ENCODE measurements at regions not wholly inside any gene's neighbourhood (a gene's known extent, or its start where the extent isn't known, plus 50 kb on each side); places are given as distances from the start of the nearest gene placed in this dataset.
"Not testable (repeated sequence)": the region's sequence is repeated elsewhere in the genome, so short reads cannot be mapped to it uniquely, and the experiment has no call there.

DNA sequence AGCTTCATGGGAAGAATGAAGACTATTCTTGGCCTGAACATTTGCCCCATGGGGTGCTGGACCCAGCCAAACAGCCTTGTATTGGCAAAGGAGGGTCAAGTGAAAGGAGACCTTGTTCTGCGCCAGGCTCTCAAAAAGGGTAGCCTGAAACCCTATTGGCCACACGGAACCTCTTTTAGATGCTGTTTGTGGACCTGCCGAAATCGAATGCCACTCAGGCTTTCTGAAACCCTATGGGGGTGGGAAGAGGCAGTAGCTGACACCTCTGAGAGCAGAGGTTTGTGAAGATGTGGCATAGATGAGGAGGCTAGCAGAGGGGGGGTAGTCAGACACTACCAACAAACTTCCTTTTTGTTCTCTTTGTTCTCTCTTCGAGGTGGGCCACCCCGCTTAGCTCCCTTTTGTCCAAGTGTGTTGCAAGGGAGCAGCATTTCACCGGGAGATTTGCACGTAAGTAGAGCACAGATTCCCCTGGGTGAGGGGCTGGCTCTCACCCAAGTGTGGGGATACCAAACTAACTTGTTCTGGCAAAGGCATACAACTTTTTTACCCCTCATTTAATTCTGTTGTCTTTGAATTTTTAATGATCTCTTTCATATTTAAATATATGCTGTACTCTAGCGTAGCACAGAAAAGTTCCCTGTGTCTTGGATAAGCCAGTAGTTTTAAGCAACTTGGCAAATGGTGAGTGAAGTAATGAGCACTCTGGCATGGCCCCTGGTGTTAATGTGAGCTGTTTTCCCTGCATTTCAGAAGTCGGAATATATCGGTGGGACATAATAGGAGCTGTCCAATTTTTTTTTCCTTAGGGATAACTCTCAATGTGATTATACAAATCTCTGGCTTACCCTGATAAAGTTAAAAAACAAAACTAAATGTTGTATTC is 107.7 kb downstream of the SEPTIN7 start:
- Histone ChIP-seq H3K9ac (no peak overlapping the region), H3K27ac (no peak overlapping the region), H3K79me2 (ENCODE audit: low read depth) (no peaks in the 10 kb centered on the region), H3K9me3 (ENCODE audit: low read depth) (no peaks in the 10 kb centered on the region), H4K20me1 (ENCODE audit: low read depth) (no peaks in the 10 kb centered on the region), H3K27me3 (no peaks in the 10 kb centered on the region), H2AFZ (replicated peaks) (no peak overlapping the region), H3K4me3 (no peak overlapping the region), H3K36me3 (peaks cover 9% of the 10 kb centered on the region), H3K4me1 (peaks cover 15% of the 10 kb centered on the region), H3K4me2 (peak overlapping the region; percentile 55), H3F3A (ENCODE audit: low read depth) (peaks cover 18% of the 10 kb centered on the region)
- no peak overlapping the region for H3K4me3 Mint-ChIP-seq
- H3K9me3 Mint-ChIP-seq, result no peaks in the 10 kb centered on the region
- peaks cover 14% of the 10 kb centered on the region for H3K4me1 Mint-ChIP-seq
- peak; percentile 5 for DNase-seq (ENCODE audit: low spot score)
- no peak overlapping the region for H3K27ac Mint-ChIP-seq
- no peak for TF ChIP-seq EZH2phosphoT487 (IDR thresholded peaks at IDR 0.05)
- TF ChIP-seq, protein P1, sequence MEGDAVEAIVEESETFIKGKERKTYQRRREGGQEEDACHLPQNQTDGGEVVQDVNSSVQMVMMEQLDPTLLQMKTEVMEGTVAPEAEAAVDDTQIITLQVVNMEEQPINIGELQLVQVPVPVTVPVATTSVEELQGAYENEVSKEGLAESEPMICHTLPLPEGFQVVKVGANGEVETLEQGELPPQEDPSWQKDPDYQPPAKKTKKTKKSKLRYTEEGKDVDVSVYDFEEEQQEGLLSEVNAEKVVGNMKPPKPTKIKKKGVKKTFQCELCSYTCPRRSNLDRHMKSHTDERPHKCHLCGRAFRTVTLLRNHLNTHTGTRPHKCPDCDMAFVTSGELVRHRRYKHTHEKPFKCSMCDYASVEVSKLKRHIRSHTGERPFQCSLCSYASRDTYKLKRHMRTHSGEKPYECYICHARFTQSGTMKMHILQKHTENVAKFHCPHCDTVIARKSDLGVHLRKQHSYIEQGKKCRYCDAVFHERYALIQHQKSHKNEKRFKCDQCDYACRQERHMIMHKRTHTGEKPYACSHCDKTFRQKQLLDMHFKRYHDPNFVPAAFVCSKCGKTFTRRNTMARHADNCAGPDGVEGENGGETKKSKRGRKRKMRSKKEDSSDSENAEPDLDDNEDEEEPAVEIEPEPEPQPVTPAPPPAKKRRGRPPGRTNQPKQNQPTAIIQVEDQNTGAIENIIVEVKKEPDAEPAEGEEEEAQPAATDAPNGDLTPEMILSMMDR (IDR thresholded peaks at IDR 0.05), result no peak
- no peak for TF ChIP-seq EZH2 (IDR thresholded peaks at IDR 0.05)
- H3K36me3 Mint-ChIP-seq, result no peaks in the 10 kb centered on the region
- peaks cover 4% of the 10 kb centered on the region for H3K27me3 Mint-ChIP-seq (ENCODE audit: insufficient read depth, low read depth)

DNA sequence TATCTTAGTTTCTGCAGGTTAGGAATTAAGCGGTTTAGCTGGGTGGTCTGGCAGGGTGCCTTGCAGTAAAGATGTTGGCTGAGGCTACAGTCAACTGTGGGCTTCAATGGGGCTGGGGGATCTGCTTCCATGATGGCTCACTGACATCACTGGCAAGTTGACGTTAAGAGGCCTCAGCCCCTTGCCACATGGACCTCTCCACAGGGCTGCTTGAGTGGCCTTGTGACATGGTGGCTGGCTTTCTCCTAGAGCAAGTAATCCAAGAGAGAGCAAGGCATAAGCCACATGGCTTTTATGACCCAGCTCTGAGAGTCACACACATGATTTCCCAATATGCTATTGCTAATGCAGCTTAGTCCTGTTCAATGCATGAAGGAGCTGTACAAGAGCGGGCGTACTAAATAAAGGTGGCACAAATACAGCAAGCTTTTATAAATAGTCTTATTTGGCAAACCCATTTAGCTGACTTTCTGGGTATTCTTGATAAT is 109.1 kb downstream of the SEPTIN7 start:
- no peaks in the 10 kb centered on the region for H3K36me3 Mint-ChIP-seq
- peak overlapping the region; percentile 25 for H3K27ac Mint-ChIP-seq
- H3K27me3 Mint-ChIP-seq (ENCODE audit: insufficient read depth, low read depth), result peaks cover 4% of the 10 kb centered on the region
- TF ChIP-seq EZH2 (IDR thresholded peaks at IDR 0.05), result no peak
- TF ChIP-seq, protein P1 (IDR thresholded peaks at IDR 0.05), result no peak
- no peak for TF ChIP-seq EZH2phosphoT487 (IDR thresholded peaks at IDR 0.05)
- Histone ChIP-seq H3F3A (ENCODE audit: low read depth) (peaks cover 18% of the 10 kb centered on the region), H2AFZ (replicated peaks) (no peak overlapping the region), H3K36me3 (peaks cover 1% of the 10 kb centered on the region), H3K79me2 (ENCODE audit: low read depth) (no peaks in the 10 kb centered on the region), H3K4me1 (peaks cover 15% of the 10 kb centered on the region), H3K27me3 (no peaks in the 10 kb centered on the region), H3K9me3 (ENCODE audit: low read depth) (no peaks in the 10 kb centered on the region), H3K4me2 (no peak overlapping the region), H3K9ac (no peak overlapping the region), H3K27ac (no peak overlapping the region), H4K20me1 (ENCODE audit: low read depth) (no peaks in the 10 kb centered on the region), H3K4me3 (no peak overlapping the region)
- peaks cover 14% of the 10 kb centered on the region for H3K4me1 Mint-ChIP-seq
- DNase-seq (ENCODE audit: low spot score), result no peak
- no peaks in the 10 kb centered on the region for H3K9me3 Mint-ChIP-seq
- H3K4me3 Mint-ChIP-seq, result no peak overlapping the region

DNA sequence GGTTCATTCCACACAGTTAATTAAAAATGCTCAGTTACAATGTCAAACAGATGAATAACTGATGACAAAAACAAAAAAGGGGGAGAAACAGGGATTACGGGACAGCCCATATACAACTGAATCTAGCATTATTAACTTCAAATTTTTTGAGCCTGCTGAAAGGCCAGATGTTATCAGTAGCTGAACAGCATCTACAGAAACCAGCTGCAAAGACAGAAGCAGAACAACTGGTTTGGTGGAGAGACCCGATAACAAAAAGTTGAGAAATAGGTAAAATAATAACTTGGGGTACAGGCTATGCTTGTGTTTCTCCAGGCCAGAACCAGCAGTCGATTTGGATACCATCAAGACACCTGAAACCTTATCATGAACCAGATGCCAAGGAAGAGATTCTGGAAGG is 109.8 kb downstream of the SEPTIN7 start:
- H2AFZ ChIP-seq (replicated peaks); H3K36me3 Mint-ChIP-seq; H3K27me3 ChIP-seq; H3K79me2 ChIP-seq (ENCODE audit: low read depth); H3K9me3 Mint-ChIP-seq; H3K36me3 ChIP-seq; H3K4me3 ChIP-seq; H3K9me3 ChIP-seq (ENCODE audit: low read depth); H3K4me2 ChIP-seq; H3K27me3 Mint-ChIP-seq (ENCODE audit: insufficient read depth, low read depth); H3K27ac Mint-ChIP-seq; H4K20me1 ChIP-seq (ENCODE audit: low read depth); H3K4me3 Mint-ChIP-seq; H3K9ac ChIP-seq; DNase-seq (ENCODE audit: low spot score); H3K27ac ChIP-seq: not testable (repeated sequence)
- H3K4me1 ChIP-seq, result peaks cover 15% of the 10 kb centered on the region
- H3F3A ChIP-seq (ENCODE audit: low read depth), result peaks cover 18% of the 10 kb centered on the region
- H3K4me1 Mint-ChIP-seq, result peaks cover 14% of the 10 kb centered on the region

DNA sequence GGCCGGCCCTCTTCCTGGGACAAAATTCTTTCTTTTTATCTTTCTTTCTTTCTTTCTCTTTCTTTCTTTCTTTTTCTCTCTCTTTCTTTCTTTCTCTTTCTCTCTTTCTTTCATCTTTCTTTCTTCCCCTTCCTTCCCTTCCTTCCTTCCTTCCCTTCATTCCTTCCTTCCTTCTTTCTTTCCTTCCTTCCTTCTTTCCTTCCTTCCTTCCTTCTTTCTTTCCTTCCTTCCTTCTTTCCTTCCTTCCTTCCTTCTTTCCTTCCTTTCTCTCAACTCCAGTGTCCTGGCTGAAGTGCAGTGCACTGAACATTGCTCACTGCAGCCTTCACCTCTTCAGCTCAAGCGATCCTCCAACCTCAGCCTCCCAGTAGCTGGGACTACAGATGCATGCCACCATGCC is 112.5 kb downstream of the SEPTIN7 start:
- not testable (repeated sequence) for H3K27me3 Mint-ChIP-seq (ENCODE audit: insufficient read depth, low read depth); H3K27ac Mint-ChIP-seq
- H3K4me1 Mint-ChIP-seq, result peaks cover 12% of the 10 kb centered on the region

DNA sequence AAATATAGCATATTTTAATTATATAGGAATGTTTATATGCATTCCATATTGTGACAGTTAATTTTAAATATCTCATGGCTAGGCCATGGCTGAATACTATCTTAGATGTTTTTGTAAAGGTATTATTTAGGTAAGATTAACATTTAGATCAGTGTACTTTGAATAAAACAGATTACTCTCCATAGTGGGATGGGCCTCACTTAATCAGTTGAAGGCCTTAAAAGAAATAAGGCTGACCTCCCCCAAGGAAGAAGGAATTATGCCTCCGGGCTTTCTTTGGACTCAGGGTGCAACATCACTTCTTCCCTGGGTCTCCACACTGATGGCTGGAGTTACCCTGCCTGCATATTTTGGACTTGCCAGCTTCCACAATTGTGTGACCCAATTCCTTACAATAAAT is 113.4 kb downstream of the SEPTIN7 start:
- not testable (repeated sequence) for H3K27ac ChIP-seq; H3K4me1 ChIP-seq; H2AFZ ChIP-seq (replicated peaks); H3K4me1 Mint-ChIP-seq; H3K36me3 Mint-ChIP-seq; H4K20me1 ChIP-seq (ENCODE audit: low read depth); H3K4me3 Mint-ChIP-seq; H3K36me3 ChIP-seq; H3K9ac ChIP-seq; H3K79me2 ChIP-seq (ENCODE audit: low read depth); H3K27ac Mint-ChIP-seq; H3K27me3 Mint-ChIP-seq (ENCODE audit: insufficient read depth, low read depth); H3K9me3 ChIP-seq (ENCODE audit: low read depth); H3K4me3 ChIP-seq; DNase-seq (ENCODE audit: low spot score); H3K9me3 Mint-ChIP-seq; H3K27me3 ChIP-seq; H3K4me2 ChIP-seq; H3F3A ChIP-seq (ENCODE audit: low read depth)

More for the DNA sequence above, 112.5 kb downstream of the SEPTIN7 start:
- H3K79me2 ChIP-seq (ENCODE audit: low read depth); H3K4me3 ChIP-seq; H4K20me1 ChIP-seq (ENCODE audit: low read depth); H3K9ac ChIP-seq; H3K9me3 Mint-ChIP-seq; H3K4me2 ChIP-seq; H3K4me1 ChIP-seq; H3K27ac ChIP-seq; H3F3A ChIP-seq (ENCODE audit: low read depth); H3K9me3 ChIP-seq (ENCODE audit: low read depth); H3K36me3 ChIP-seq; H3K27me3 ChIP-seq; DNase-seq (ENCODE audit: low spot score); H2AFZ ChIP-seq (replicated peaks); H3K4me3 Mint-ChIP-seq; H3K36me3 Mint-ChIP-seq: not testable (repeated sequence)

DNA sequence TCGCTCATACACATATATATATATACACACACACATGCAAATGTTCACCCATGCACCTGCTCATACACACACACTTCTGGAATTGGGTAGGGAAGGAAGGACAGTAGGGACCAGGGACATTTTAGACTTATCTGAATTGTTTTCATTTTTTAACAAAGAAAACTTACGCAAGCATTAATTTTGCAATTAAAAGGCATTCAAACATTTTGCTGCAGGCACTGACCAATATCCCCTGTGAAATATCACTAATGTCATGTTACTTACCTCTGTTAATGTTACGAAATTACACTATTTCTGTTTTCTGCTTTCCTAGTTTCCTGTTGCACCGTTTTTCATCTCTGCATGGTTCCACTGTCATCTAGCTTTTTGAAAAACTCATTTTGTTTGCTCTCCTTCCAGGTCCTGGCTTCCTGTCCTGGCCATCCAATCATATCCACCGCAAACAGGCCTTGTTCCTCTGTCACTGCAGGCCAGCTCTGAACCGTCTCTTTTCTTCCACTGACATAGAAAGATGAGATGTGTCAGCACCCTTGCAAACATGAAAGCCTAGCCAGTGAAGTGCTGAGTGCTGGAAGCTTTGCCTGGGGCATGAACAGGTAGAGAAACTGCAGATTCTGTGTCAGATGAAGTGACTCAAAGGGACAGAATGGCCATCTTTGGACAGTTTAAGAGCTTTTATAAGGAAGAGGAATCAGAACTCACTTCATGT is 114.5 kb downstream of the SEPTIN7 start:
- not testable (repeated sequence) for DNase-seq (ENCODE audit: low spot score); H3K4me3 ChIP-seq; H3K9me3 ChIP-seq (ENCODE audit: low read depth); H3K27me3 Mint-ChIP-seq (ENCODE audit: insufficient read depth, low read depth); H3K27me3 ChIP-seq; H3K9ac ChIP-seq; H3K4me3 Mint-ChIP-seq; H2AFZ ChIP-seq (replicated peaks); H3K9me3 Mint-ChIP-seq; H4K20me1 ChIP-seq (ENCODE audit: low read depth); H3K36me3 Mint-ChIP-seq; H3K27ac Mint-ChIP-seq; H3K79me2 ChIP-seq (ENCODE audit: low read depth); H3K36me3 ChIP-seq; H3K27ac ChIP-seq; H3K4me1 ChIP-seq; H3K4me2 ChIP-seq; H3F3A ChIP-seq (ENCODE audit: low read depth); H3K4me1 Mint-ChIP-seq

All from neural progenitor cell (in vitro differentiated cells).